ENCODE measurements at regions not wholly inside any gene's neighbourhood (a gene's known extent, or its start where the extent isn't known, plus 50 kb on each side); places are given as distances from the start of the nearest gene placed in this dataset.
"Not testable (repeated sequence)": the region's sequence is repeated elsewhere in the genome, so short reads cannot be mapped to it uniquely, and the experiment has no call there.

DNA sequence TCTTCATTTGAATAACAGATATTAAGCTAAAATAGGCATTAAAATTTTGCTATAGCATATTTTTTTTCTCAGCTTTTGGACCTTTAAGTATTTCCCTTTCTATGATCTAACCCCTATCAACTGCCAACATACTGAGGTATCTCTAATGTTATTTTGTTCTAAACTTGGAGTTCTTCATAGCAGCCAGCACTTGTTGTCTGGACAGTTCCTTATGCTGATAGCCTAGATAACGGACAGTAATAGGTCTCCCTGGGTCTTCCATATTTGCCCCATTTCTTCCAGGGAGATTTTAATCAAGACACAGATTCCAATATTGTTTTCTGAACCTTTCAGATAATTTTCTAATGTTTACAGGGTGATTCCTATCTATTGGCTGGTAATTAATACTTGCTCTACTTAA is 475.8 kb upstream of the MAP2 start:
- no peak for DNase-seq

DNA sequence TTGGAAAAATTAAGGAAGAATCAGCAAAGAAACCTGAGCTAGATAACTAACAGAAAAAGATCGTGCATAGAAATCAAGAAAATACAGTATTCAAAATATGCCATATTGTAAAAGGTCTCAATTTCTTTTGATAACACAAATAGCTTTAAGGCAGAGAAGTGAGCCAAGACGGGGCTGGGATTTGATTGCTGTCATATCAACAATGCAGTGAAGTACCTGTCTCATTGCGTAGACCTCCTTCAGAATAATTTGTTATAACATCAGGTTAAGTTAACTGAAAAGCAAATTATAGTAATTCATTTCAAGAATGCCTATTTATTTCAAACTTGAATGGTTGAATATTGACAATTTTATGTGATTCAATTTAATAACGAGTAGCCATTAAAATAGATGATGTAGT is 453.8 kb upstream of the MAP2 start:
- DNase-seq, result no peak

DNA sequence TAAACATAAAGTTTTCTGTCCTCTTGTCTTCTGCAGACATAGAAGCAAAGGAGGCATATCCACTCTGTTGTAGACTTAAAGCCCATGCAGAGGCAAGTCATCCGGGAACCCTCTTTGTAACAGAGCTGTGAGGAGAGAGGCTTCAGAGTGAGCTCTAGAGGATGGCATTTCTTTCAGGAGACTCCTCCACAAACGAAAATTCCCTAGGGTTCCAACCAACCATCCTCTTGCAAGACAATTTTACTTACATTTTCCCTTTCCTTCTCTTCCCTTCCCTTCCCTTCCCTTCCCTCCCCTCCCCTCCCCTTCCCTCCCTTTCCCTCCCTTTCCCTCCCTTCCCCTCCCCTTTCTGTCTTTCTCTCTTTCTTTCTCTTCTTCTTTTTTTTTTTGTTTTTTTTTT is 446.3 kb upstream of the MAP2 start:
- no peak for DNase-seq

DNA sequence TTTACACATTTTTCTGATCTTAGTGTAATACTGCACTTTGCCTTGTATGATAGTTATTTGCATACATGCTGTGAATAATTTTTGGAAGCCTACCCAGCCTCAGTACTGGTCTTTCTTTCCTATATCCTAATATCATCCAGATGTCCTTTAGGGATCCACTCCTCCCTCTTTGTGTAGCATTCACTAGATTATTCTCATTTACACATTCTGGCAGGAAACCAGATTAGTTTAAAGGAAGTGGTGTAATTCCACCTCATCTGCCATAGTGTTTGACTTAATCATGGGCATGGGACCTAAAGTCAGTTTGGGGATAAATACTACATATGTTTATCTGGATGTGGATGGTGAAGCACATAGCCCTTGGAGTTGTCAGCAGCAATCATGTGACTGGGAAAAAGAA is 444.9 kb upstream of the MAP2 start:
- no peak for DNase-seq

DNA sequence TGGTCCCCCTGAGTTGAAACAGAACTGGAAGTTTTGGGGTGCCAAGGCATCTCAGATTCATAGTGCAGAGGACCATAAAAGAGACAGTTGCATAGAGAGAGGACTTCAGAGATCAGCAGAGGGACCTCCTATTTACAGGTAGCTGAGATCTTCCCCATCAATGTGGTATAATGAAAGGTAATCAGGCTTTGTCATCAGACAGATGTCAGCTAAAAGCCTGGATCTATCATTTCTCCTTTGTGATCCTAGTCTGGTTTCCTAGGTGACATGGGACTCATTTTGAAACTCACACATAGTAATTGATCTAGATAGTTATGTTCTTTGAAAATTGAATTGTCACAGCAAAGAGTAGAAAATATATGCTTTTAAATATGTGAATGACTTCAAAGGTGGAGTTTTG is 443.5 kb upstream of the MAP2 start:
- no peak for DNase-seq

DNA sequence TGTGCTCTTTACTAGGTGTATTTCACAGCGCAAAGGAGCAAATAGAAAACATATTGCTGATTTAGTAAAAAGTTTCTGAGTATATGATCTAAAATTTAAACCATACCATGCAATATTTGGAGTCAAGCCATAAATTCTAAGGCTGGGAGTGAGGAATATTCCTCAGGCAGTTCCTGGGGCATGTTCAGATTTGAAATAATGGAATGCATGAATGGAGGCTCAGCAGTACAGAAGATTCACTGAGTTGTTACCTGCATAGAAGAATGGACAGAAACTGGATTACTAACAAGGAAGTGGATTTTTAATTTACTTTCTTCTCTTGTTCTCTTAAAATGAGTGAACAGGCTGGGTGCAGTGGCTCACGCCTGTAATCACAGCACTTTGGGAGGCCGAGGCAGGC is 441.0 kb upstream of the MAP2 start:
- DNase-seq, result no peak

DNA sequence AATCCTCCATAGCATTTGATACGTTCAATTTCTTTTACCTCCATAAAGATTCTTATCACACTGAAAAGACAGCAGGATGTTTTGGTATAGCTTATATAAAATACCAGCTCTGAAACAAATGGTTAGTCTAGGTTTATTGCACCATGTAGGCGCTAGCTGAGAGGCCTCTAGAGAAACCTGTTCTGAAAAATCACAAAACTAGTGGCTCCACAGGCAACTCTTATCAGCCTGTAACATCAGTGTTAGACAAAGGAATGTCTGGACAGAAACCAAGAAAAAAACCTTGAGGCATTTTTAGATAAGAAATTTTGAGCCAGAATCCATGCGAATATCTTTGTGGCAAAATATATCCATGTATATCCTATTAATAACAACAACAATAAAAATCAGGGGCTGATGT is 440.4 kb upstream of the MAP2 start:
- DNase-seq, result no peak

DNA sequence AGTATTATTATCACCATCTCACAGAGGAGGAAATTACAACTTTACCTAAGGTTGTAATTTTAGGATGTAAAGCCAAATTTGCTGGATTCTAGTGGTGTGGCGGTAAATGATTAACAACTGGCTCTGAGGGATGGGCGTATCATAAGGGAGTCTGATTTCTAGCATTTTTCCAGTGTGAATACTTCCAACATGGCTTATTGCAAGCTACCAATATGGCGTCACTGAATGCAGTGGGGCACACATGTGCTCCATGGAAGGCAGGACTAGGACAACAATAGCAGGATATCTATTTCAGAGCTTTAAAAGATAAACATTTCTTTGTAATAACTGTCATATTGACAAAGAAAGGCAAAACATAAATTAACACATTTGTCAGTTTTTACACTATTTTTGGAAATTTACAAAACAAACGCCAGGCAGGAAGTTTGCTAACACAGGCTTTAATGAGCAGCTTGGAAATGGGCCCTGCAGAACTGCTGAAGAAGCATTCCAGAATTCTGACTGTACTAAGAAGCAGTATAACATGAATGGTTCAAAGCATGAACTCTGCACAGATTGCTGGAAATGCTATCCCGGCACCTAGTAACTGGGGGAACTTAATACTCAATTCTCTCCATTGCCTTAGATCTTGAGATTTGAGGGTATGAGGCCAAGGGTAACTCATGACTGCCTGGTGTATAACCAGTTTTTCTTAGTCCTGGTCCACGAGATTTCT is 439.3 kb upstream of the MAP2 start:
- DNase-seq, result no peak

DNA sequence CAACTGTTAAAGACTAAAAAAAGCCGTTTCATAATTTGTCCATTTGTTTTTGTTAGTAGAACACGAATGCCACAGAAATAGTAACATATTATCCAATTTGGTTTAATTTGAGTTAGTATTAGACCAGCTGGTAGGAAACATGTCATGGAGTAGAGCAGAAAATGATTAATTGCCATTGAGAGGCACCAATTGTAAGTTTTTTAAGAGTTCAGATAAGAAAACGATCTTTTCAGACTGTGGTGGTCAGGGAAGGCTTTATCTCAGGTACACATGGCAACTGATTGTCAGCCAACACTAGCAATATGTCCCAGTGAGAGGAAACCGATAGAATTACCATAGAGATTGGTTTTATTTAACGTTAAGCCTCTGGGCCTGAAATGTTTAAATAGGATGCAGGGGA is 438.2 kb upstream of the MAP2 start:
- DNase-seq, result no peak

DNA sequence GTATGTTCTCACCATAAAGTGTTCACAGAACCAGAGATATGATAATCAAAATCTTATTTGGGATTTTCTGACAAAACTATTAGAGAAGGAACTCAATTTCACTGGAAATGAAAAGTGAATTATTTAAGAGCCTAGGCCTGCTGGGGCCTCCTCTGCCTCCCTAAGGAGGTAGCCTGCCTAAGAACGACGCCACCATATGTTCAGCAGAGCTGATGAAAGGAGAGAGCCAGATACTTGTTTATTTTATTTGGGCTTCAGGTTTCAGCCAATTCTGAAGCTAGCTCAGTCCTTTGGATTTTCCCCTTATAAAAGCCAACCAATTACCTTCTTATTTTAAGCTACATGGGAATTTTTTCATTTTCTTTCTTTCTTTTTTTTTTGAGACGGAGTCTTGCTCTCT is 433.1 kb upstream of the MAP2 start:
- DNase-seq, result no peak

DNA sequence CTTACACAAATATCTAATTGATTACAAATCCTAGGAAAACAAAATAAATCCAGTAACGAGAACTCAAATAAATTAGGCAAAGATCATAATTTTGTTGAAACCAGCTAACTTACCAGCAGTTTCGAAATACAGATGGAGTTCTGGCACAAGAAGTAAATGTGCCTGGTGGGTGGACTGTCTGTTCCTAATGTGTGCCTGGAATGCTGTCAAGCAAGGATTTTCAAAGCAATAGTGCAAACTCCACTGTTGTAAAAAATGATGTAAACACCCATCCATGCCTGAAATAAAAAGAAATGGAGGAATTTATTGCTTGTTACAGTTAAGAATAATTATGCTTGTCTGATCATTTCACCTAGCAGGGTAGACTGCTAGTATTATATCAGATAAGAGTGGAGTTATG is 423.9 kb upstream of the MAP2 start:
- DNase-seq, result no peak

DNA sequence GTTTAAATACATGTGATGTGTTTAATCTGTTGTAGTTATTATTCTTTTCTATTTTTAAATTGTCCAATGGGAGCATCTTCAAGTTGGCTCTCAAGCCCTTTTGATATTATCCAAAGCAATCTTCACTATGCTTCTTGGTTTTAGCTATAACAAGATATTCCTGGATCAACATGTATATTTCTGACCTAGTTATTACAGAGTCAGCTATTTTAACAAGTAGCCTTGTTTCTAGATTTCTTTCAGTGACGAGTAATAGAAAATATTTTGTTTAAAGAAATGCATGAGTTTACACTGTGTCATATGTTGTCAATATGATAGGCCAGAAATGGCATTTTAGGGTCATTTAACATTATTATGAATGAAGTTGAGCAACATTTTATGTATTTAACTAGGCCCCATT is 421.8 kb upstream of the MAP2 start:
- DNase-seq, result no peak

DNA sequence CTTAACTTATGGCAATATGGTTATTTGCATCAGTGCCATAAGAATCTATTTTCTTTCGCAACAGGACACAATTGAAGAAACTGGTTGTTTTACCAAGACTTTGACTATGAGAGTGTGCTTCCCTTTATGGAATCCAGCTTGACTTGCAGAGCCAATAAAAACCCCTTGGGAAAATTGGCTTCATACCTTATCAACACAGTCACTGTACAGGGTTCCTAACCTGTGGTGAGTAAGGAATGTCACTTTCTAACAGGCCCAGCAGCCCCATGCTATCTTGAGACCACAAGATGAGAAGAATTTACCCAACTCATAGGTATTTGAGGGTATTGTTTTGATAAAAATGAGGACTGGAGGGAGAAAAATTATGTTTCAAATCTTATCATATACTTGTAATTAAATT is 418.5 kb upstream of the MAP2 start:
- DNase-seq, result no peak

DNA sequence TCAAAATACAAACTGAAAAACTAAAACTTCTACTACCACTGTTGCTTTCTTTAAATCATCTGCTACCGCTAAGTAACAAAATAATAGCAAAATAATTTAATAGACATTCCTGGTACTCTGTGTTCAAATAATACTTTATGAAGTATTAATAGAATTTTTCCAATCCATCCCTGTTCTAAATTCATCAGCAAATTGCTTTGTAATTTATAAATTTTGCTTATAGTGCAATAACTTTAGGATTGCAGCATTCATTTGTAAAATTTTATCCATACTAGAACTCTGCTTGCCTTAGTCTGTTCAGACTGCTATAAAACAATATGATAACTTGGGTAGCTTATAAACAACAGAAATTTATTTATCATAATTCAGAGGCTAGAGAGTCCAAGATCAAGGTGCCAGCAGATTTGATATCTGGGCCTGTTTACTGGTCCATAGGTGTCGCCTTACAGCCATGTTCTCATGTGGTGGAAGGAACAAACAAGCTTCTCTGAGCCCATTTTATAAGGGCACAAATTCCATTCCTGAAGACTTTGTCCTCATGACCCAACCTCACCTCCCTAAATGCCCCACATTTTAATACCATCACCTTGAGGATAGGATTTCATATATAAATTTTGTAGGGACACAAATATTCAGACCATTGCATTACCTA is 415.1 kb upstream of the MAP2 start:
- DNase-seq, result no peak

DNA sequence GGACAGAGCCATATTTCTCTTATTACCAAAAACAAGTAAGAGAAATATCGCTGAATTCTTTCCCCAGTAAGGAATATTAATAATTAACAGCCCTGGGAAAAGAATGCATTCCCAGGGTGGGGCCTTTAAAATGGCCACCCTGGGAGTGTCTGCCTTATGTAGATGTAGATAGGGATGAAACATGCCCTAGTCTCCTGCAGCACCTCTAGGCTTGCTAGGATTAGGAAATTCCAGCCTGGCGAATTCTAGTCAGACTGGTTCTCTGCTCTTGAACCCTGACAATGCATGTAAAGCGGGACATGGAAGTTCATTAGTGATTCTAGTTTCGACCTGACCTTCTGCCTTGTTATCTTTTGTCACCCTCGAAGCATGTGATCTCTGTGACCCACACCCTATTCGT is 405.2 kb upstream of the MAP2 start:
- not testable (repeated sequence) for DNase-seq

DNA sequence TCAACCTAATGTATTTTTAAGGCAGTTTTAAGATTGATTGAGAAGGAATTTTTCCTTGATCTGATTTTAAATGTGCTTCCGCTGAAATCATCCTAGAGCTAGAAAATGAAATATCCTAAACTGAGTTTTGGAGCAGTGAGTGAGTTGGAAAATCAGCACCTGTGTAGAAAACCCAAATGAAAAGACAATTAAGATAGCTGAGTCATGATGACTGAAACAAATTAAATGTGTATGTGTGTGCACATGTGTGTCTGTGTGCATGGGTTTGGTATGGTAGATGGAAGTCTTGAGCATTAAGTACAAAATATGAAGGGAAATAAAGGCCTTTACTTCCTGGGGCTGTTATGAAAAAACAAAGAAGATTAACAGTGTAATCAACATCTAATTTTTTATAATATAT is 394.6 kb upstream of the MAP2 start:
- no peak for DNase-seq

DNA sequence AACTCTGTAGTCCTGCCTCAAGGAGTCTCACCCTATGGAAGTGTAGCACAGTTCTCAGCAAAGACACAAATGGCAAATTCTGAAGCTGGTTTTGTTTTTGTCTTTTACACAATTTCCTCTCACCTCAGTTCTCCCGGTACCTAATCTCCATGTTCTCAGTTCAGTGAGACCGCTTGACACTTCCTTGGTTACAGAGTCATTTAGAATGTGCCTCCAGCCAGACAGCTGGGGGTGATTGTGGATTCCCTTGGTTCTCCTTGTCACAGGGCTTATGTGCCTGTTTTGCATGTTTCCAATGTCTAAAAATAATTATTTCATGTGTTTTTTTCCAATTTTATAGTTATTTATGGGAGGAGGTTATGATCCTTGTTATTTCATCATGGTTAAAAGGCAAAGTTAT is 379.5 kb upstream of the MAP2 start:
- DNase-seq, result no peak

DNA sequence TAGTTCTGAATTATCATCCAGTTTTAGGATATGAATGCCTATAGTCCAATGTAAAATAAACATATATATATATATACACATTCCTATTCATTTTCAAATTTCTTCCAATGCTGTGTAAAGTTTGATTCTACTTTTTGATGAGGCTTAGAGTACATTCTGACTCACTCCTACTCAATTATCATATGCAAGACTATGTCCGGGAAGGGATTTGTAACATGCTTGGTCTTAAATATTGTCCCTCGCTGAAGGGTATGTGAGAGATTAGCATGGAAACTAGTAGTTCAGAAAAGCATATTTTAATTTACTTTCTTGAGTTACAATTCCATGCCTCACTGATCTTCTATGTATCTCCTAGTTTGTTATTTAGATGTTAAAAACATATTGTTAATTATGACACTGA is 377.7 kb upstream of the MAP2 start:
- no peak for DNase-seq

DNA sequence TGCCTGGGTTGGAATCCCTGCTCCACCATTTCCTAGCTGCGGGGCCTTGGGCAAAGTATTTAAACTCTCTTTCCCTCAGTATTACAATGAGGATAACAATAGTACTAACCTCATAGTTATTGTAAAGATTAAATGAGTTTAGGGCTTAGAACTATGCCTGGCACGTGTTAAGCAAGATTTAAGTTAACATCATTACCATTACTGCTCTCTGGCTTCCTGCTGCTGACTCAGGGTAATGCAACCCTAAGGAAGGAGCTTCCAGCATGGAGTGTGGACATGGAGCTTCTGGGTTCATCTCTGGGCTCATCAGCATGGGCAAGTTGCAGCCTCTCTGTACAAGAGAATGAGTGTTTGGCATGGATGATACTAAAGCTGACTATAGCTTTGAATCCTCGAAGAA is 374.2 kb upstream of the MAP2 start:
- DNase-seq, result no peak

DNA sequence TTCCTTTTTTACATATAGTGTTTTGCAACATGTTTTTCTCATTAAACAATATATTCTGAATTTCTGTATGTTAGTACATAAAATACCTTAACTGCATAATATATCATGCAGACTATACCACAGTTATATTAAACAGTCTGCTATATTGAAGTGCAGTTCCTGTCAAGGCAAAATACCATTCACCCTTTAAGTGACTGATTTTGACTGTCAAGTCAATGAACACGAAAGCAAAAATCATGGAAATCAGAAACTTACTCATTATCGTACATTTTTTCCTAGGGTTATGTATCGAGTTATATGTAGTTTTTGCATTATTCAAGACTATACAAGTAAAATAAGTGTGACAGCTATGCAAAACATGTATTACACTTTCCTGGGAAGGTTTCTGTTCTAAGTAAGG is 361.6 kb upstream of the MAP2 start:
- no peak for DNase-seq

DNA sequence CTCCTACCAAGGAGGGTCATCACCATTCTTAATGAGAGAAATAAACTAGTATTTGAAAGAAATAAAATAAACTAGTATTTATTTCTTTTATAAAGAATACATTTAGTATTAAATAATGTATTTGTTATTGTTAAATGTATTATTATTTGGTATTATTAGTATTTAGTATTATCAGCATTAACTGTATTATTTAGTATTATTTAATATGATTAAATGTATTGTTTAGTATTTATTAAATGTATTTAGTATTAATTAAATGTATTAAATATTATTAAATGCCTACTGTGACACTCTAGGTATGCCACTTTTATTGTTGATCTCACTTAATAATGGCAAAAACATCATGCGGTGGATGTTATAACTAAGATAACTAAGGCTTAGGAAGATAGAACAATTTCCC is 353.6 kb upstream of the MAP2 start:
- no peak for DNase-seq

DNA sequence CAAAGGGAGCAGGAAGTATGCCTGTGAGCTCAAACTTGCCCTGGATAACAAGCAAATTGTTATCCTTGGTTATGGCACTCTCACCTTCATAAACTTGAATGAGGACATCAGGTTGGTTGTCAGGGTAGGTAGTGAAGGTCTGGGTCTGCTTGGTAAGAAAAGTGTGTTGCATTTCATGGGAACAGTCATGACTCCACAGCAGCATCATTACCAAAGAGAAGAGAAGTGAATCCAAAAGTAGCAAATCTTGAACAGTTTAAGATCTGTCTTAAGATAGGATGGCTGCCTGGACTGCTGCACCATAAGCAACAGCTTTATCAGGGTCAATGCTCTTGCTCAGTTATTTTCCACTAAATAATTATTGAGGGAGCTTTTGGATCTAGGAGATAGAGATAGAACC is 350.7 kb upstream of the MAP2 start:
- DNase-seq, result no peak

DNA sequence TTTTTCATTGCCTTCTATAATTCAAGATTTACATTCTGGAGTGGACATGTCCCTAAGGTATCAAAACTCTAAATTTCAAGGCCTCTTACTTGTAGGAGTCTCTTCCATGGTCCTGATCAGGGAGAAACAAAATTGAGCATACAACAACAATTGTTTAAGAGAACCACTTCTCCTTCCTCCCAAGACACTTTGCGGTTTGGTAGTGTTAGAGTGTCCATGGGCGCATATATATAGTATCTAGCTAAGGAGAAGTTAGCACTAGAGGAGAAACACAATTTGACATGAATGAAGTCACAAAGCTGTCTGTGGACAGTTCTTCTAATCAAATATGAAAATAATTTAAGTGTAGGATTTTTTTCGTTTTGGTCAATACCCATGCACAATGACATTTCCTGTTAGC is 349.1 kb upstream of the MAP2 start:
- no peak for DNase-seq

DNA sequence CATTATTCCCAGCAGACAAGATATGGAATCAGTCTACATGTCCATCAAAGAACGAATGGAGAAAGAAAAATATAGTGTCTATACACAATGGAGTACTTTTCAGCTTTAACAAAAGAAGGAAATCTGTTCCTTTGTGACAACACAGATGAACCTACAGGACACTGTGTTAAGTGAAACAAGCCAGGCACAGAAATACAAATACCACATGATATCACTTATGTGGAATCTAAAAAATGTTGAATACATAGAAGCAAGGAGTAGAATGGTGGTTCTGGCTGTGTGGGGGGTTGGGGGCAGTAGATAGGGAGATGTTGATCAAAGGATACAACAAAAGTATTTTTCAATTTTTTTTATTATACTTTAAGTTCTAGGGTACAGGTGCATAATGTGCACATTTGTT is 347.7 kb upstream of the MAP2 start:
- no peak for DNase-seq

DNA sequence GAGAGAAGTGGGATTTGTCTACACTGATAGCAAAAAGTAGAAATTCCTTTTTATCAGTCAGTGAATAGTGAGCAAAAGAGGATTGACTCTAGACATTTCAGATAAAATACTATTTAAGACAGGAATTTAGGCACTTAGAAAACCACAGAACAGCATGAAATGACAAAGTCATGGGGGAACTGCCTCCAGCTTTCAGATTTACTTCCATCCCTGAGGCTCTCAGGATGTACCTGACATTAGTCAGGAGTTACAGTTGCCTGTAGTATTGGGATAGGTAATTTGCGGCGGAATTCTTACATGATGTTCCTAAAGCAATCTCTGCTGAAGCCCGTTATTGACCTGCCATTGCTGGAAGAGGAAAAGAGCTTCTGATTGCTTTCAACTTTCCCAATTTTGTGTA is 337.1 kb upstream of the MAP2 start:
- DNase-seq, result no peak
